Mesothelial cell of epicardium (in vitro differentiated cells): ENCODE measurements at regions not wholly inside any gene's neighbourhood (a gene's known extent, or its start where the extent isn't known, plus 50 kb on each side); places are given as distances from the start of the nearest gene placed in this dataset.

ENCODE experiments used
- DNase-seq, 2 experiments: peaks; one replicate each; pipeline ENCODE4 v3.0.0; 2021; ENCODE audit warnings: low spot score in 2 of 2; ENCODE audit not compliant: unreplicated experiment in 2 of 2
- H3K27ac Mint-ChIP-seq: 2 replicates; pipeline ENCODE4 v1.8.0; 2021; ENCODE audit warnings: mixed read lengths
- H3K27me3 Mint-ChIP-seq: 2 replicates; pipeline ENCODE4 v1.8.0; 2021; ENCODE audit warnings: low read depth, mixed read lengths
- H3K36me3 Mint-ChIP-seq: 2 replicates; pipeline ENCODE4 v1.8.0; 2021; ENCODE audit warnings: mixed read lengths
- H3K4me1 Mint-ChIP-seq: 2 replicates; pipeline ENCODE4 v1.8.0; 2021; ENCODE audit warnings: mixed read lengths
- H3K4me3 Mint-ChIP-seq: 2 replicates; pipeline ENCODE4 v1.8.0; 2021; ENCODE audit warnings: mild to moderate bottlenecking, moderate library complexity, mixed read lengths
- H3K9me3 Mint-ChIP-seq: 2 replicates; pipeline ENCODE4 v1.8.0; 2021; ENCODE audit warnings: mixed read lengths
- TF ChIP-seq, protein P1 (sequence below): fragments of 200-600 bp; sonication (generic); IDR thresholded peaks from one replicate; pipeline ENCODE4 v1.5.0; 2021; ENCODE audit warnings: antibody characterized with exemption; ENCODE audit not compliant: unreplicated experiment

DNA sequence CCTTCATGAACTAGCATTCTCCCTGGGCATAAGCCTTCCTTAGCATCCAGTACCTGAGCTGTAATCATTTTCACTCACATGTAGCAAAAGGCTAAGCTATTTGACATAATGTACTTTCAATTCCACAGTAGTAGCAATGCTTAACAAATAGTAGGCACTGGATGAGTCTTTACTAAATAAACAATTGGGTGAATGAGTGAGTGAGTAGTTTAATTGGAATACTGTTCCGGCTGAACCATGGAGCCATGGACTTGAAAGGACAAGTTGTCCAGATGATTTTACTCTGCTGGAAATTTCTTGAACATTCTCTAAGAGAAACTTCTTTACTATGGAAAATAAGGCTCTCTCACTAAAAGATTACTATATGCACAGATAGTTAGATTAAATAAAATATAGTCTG lies 159.3 kb downstream of the FAM47B start:
- H3K36me3 Mint-ChIP-seq: no peaks in the 10 kb centered on the region
- H3K4me1 Mint-ChIP-seq: peaks cover 2% of the 10 kb centered on the region
- H3K27ac Mint-ChIP-seq: no peak overlapping the region
- TF ChIP-seq, protein P1, sequence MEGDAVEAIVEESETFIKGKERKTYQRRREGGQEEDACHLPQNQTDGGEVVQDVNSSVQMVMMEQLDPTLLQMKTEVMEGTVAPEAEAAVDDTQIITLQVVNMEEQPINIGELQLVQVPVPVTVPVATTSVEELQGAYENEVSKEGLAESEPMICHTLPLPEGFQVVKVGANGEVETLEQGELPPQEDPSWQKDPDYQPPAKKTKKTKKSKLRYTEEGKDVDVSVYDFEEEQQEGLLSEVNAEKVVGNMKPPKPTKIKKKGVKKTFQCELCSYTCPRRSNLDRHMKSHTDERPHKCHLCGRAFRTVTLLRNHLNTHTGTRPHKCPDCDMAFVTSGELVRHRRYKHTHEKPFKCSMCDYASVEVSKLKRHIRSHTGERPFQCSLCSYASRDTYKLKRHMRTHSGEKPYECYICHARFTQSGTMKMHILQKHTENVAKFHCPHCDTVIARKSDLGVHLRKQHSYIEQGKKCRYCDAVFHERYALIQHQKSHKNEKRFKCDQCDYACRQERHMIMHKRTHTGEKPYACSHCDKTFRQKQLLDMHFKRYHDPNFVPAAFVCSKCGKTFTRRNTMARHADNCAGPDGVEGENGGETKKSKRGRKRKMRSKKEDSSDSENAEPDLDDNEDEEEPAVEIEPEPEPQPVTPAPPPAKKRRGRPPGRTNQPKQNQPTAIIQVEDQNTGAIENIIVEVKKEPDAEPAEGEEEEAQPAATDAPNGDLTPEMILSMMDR: no peak
- peaks cover 47% of the 10 kb centered on the region for H3K9me3 Mint-ChIP-seq
- no peak for DNase-seq
- no peaks in the 10 kb centered on the region for H3K27me3 Mint-ChIP-seq
- no peak overlapping the region for H3K4me3 Mint-ChIP-seq

DNA sequence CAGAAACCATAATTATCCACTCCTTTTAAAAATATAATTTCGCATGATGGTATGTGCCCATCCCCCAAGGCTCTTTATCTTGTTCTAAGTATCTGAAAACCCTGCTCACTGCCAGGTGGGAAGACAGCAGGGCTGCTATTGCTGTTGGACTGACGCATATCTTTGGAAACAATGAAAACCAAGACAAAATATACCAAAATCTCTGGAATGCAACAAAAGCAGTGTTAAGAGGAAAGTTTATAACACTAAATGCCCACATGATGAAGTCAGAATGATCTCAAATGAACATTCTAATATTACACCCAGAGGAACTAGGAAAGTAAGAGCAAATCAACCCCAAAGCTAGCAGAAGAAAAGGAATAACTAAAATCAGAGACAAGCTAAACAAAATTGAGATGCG lies 162.0 kb downstream of the FAM47B start:
- Mint-ChIP-seq H3K9me3 (peaks cover 64% of the 10 kb centered on the region), H3K27me3 (no peaks in the 10 kb centered on the region), H3K27ac (no peak overlapping the region), H3K4me1 (peaks cover 2% of the 10 kb centered on the region), H3K4me3 (no peak overlapping the region), H3K36me3 (no peaks in the 10 kb centered on the region)
- DNase-seq: no peak
- TF ChIP-seq, protein P1: no peak

DNA sequence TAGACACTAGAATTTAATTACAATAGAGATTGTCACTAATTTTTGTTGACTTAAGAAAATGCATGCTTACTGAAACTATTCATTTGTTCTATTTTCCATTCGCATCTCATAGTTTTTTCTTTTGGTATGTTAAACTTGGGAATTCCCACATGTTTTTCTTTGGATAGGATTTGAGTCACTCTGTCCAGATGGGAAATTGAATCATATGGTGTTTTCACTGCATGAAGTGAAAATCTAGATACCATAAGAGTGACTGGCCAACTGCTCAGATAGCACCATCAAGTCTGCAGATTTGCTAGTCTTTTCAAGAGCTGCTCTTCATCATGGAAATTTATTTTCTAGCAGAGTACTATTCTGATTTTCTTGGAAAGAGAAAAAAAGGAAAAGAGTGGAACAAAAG lies 172.6 kb downstream of the FAM47B start:
- H3K9me3 Mint-ChIP-seq: peaks cover 51% of the 10 kb centered on the region
- peaks cover 3% of the 10 kb centered on the region for H3K36me3 Mint-ChIP-seq
- no peak for DNase-seq
- no peak overlapping the region for H3K27ac Mint-ChIP-seq
- no peaks in the 10 kb centered on the region for H3K27me3 Mint-ChIP-seq
- no peaks in the 10 kb centered on the region for H3K4me1 Mint-ChIP-seq
- H3K4me3 Mint-ChIP-seq: no peak overlapping the region
- TF ChIP-seq, protein P1: no peak

DNA sequence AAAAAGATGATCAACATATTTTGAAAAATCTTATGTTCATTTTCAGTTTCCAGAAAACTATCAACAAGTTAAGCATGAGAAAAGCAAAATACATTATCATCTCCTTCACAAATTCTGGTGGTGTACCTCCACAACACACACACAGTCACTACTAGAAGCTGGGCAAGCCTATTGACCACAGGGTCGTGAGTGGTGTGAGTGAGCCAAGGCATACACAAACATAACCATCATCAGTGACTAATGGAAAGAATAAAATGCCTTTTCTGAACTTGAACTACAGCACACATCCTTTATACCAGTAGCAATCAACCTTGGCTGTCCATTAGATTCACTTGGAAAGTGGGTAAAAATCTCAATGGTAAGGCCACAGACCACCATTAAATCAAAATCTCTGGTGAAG lies 180.2 kb downstream of the FAM47B start:
- DNase-seq: no peak
- Mint-ChIP-seq H3K36me3 (no peaks in the 10 kb centered on the region), H3K9me3 (peaks cover 37% of the 10 kb centered on the region), H3K27me3 (no peaks in the 10 kb centered on the region), H3K27ac (no peak overlapping the region), H3K4me3 (no peak overlapping the region), H3K4me1 (no peaks in the 10 kb centered on the region)
- TF ChIP-seq, protein P1: no peak

DNA sequence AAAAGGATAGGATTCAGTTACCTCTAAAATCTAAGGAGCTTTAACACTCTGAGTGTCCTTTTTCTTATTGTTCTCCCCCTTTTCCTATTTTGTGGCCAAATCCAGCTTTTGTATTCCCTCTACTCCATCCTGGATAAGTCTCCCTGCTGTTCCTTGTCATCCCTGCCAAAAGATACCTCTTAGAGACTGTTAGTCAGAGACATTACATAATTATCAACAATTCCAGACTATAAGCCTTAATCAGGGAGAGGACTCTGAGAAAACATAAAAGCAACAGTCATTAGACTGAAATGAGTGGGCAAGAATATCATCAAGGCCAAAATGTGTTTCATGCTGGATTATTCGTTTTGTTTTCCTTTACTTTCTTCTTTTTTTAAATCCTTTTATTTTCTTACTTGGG lies 206.9 kb downstream of the FAM47B start:
- Mint-ChIP-seq H3K9me3 (peaks cover 44% of the 10 kb centered on the region), H3K27me3 (no peaks in the 10 kb centered on the region), H3K27ac (no peak overlapping the region), H3K4me1 (peaks cover 5% of the 10 kb centered on the region), H3K4me3 (no peak overlapping the region), H3K36me3 (no peaks in the 10 kb centered on the region)
- TF ChIP-seq, protein P1: no peak
- DNase-seq: no peak

DNA sequence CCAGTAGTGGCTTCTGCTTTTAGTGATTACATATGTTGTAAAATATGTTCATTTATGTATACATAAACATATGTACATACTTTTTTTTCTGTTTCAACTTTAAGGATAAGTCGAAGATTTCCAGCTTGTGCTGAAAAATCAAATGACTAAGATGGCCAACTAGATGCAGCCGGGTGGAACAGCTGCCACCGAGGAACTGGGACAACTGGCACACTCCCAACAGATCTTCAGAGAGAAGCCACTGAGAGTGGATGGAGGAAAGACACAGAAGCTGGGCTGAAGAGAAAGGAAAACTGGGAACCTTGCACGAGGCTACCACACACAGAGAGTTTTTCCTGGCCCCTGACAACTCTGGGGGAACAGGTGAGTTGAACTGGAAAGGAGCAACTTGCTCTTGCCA lies 207.5 kb downstream of the FAM47B start:
- TF ChIP-seq, protein P1: no peak
- no peak for DNase-seq
- Mint-ChIP-seq H3K4me3 (no peak overlapping the region), H3K36me3 (no peaks in the 10 kb centered on the region), H3K27ac (no peak overlapping the region), H3K27me3 (no peaks in the 10 kb centered on the region), H3K4me1 (no peaks in the 10 kb centered on the region), H3K9me3 (peaks cover 48% of the 10 kb centered on the region)
